Right lobe of liver (tissue), 4 donors: ENCODE measurements at regions not wholly inside any gene's neighbourhood (a gene's known extent, or its start where the extent isn't known, plus 50 kb on each side); places are given as distances from the start of the nearest gene placed in this dataset.

Source experiments
- CTCF ChIP-seq, 4 donors: fragments of 200-600 bp in 3 of 4; fragments of 450-650 bp in 1 of 4; IDR thresholded peaks; one replicate each; pipeline versions ENCODE4 v1.5.1 to v1.8.0; 2016 to 2022; ENCODE audit warnings: antibody characterized with exemption in 4 of 4, mild to moderate bottlenecking in 2 of 4
- POLR2A ChIP-seq: fragments of 450-650 bp; IDR thresholded peaks from one replicate; pipeline ENCODE4 v1.6.1; 2017; ENCODE audit warnings: antibody characterized with exemption, mild to moderate bottlenecking
- donor health status: DM: no; HTN: no; CAD: no.
- donor health status: DM: no; HTN: no; CAD: no.
- donor health status: DM: no; HTN: yes; CAD: no.

GRCh38 chr11:22556381-22556780 lies 69.2 kb downstream of the FANCF start:
- TF ChIP-seq CTCF (IDR thresholded peaks at IDR 0.05) (no peak), POLR2A (no peak)
